ENCODE measurements at regions not wholly inside any gene's neighbourhood (a gene's known extent, or its start where the extent isn't known, plus 50 kb on each side); places are given as distances from the start of the nearest gene placed in this dataset.
"Not testable (repeated sequence)": the region's sequence is repeated elsewhere in the genome, so short reads cannot be mapped to it uniquely, and the experiment has no call there.

GRCh38 chr3:80424951-80425350 lies 657.2 kb upstream of the ROBO1 start:
- no peak for DNase-seq

- DNase-seq = no peak
Observed at GRCh38 chr3:80408030-80408721, 640.4 kb upstream of the ROBO1 start.

- no peak for DNase-seq
Observed at GRCh38 chr3:80405618-80406017, 637.8 kb upstream of the ROBO1 start.

DNA sequence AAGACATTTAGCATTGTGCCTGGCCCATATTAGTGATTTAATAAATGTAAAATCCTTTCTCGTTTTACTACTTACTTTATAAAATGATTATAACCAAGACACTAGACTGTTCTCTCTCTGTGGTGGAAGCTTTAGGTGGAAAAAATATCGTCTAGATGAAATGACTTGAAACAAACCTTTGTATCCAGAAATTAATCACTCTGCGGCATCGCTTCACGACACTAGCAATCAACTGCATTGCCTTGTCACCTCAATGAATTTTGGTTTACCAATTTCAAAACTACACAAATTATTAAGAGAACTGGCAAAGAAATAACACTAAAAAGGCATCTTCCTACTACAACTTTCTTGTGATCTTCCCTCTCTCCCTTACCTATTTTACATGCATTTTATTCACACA lies 627.2 kb upstream of the ROBO1 start:
- DNase-seq = no peak

DNA sequence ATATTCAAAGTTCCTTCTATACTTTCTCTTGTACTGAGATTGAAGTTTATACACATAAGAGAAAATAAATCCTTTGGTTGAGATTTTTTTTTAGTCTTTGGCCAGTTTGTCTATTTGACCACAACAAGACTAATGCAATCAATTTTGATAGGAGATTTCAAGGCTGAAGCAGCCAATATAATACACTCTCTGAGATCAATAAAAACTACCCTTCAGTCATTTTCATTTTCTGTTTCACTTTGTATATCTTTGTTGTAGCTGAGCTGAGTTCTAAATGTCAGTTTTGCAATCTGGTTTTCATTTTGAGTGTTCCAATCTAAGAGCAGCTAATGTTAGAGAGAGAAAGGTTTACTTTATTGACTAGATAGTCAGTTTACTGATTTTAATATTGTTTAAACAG lies 623.8 kb upstream of the ROBO1 start:
- no peak for DNase-seq

- DNase-seq = no peak
Observed at GRCh38 chr3:80384811-80385210, 617.0 kb upstream of the ROBO1 start.

DNA sequence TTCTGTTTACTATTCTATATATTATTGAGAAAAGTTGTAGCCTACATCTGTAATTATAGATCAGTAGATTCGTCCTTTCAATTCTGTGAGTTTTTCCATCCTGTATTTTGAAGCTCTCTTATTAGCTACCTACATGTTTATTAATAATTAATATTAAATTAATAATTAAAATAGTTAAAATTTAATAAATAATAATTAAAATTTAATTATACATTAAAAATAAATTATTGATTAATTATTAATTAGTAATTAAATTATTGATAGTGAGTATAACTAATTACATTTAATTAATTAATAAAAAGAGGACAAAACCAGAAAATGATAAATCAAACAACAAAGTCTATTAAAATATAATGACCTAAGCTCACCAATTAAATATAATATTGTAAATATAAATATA lies 606.6 kb upstream of the ROBO1 start:
- DNase-seq = no peak

- DNase-seq = no peak
Observed at GRCh38 chr3:80368616-80369015, 600.8 kb upstream of the ROBO1 start.

DNA sequence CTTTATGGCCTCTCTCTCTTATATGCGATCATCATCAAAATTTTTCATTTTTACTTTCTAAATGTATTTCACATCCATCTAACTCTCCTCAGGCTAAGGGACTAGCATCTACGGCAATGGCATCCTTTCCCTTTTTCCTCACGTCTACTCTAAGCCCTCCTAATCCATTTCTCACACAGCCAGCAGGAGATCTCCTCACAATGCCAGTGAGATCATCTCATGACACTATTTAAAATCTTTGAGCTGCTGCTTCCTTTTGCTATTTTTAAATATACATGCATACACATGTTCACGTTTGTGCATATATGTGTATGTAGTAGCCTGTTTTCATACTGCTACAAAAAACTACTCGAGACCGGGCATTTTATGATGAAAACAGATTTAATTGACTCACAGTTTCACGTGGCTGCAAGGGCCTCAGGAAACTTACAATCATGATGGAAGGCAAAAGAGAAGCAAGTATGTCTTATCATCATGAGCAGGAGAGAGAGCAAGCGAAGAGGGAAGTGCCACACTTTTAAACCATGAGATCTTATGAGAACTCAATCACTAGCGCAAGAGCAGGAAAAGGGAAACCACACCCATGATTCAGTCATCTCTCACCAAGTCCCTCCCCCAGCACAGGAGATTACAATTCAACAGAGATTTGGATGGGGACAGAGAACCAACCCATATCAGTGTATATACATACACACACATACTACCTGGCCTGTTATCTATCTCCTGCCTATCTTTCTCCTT lies 599.2 kb upstream of the ROBO1 start:
- no peak for DNase-seq

- DNase-seq = no peak
Observed at GRCh38 chr3:80357761-80358160, 590.0 kb upstream of the ROBO1 start.

DNA sequence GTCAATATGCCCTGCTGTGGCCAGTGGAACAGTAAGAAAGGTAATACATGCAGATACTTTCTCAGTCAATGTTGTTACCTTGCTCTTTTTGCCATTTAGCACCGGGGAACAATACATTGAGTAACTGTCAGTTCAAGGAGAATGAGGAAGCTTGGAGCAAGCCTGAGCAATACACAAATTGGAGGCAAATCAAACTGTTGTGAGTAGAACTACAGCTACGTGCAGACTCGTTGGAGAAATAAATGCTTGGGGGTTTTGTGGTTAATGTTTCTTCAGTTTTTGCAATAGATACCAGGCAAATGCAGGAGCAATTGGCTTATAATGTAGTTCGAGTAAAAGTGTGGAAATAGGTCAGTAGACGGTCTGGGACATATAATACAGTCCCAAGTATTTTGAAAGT lies 587.3 kb upstream of the ROBO1 start:
- no peak for DNase-seq

- no peak for DNase-seq
Observed at GRCh38 chr3:80351201-80351600, 583.4 kb upstream of the ROBO1 start.

- DNase-seq = no peak
Observed at GRCh38 chr3:80350771-80351170, 583.0 kb upstream of the ROBO1 start.

DNA sequence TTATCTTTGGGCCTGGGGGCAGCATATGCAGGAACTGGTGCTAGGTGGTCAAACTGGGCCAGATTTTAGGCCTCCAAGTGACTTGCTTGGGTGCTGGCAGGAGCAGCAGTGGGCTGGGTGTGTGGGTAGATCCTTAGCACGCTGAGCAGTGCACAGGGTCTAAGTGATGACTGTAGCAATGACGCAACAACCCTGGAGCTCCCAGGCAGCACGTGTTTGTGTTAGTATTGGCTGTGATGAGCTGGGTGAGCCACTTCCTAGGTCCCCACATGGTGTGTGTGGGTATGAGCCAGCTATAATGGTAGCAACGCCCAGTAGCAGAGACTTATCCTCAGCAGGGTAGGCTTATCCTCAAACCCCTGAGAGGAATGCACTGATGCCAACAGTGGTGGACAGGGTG lies 570.6 kb upstream of the ROBO1 start:
- DNase-seq = no peak

DNA sequence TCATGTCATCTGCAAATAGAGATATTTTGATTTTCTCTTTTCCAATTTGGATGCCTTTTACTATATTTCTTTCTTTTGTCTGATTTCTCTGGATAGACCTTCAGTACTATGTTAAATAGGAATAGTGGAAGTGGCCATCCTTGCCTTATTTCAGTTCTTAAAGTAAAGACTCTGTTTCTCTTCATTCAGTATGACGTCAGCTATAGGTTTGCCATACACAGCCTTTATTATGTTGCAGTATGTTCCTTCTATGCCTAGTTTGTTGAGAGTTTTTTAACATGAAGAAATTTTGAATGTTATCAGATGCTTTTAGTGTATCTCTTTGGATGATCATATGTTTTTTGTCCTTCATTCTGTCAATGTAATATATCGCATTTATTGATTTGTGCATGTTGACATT lies 566.7 kb upstream of the ROBO1 start:
- DNase-seq = no peak

DNA sequence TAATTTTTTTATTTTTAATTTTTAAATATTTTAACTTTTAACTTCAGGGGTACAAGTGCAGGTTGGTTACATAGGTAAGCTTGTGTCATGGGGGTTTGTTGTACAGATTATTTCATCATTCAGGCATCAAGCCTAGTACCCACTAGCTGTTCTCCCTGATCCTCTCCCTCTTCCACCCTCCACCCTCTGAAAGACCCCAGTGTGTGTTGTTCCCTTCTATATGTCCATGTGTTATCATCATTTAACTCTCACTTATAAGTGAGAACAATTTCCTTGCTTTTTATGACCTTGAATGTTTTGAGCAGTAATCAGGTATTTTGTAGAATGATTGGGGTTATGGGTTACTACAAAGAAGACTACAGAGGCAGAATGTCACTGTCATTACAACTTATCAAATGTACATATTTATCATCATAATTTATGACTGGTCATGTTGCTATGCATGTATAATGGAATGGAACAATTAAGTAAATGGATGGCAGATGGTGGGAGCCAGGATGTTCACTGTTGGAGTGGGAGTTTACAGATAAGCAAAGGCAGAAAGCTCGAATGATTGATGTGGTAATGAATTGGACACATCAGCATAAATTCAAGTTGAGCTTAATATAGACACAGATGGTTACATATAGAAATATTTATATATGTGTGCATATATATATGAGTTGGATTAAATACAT lies 563.8 kb upstream of the ROBO1 start:
- no peak for DNase-seq

- not testable (repeated sequence) for DNase-seq
Observed at GRCh38 chr3:80314541-80314940, 546.7 kb upstream of the ROBO1 start.

DNA sequence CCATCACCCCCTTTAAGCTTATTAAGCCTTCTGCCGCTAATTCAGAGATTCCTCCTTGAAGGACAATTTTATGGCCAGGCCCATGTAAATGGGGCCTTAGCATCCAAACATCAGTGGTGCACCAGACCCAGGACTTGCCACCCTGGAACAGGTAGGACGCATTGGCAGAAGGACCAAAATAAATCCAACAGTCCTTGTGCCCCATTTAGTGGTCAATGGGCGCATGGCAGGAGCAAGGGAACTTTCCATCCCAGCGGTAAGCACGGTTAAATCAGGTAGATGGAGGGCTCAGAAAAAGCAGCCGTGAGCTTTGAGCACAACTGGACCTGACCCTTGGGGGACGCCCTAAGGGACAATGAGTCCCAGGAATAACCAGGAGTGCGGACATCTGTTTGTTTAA lies 540.8 kb upstream of the ROBO1 start:
- DNase-seq = no peak

GRCh38 chr3:80307844-80308243 lies 540.0 kb upstream of the ROBO1 start:
- no peak for DNase-seq

GRCh38 chr3:80297720-80298119 lies 529.9 kb upstream of the ROBO1 start:
- no peak for DNase-seq

- no peak for DNase-seq
Observed at GRCh38 chr3:80285388-80285787, 517.6 kb upstream of the ROBO1 start.

DNA sequence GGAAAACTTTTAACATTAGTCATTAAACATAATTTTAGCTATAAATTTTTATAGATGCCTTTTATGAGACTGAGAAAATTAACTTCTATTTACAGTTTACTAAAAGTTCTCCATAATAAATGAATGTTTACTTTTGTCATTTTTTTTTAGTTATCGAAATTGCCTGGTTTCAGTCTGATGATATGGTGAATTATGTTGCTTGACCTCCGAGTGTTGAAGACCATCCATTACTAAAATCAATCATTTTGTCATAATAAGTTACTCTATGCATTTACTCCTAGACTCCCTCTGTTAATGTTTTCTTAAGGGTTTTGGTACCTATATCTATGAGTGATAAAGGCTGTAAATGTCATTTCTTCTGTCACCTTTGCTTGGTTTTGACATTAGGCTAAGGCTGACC lies 516.0 kb upstream of the ROBO1 start:
- no peak for DNase-seq

- DNase-seq = no peak
Observed at GRCh38 chr3:80278056-80278455, 510.3 kb upstream of the ROBO1 start.

GRCh38 chr3:80275120-80275519 lies 507.3 kb upstream of the ROBO1 start:
- no peak for DNase-seq

Measured in DMS79 treated with DMSO at 0.1 percent for 48 hours (cell line).